K562 (cell line): ENCODE measurements at regions not wholly inside any gene's neighbourhood (a gene's known extent, or its start where the extent isn't known, plus 50 kb on each side); places are given as distances from the start of the nearest gene placed in this dataset.

ENCODE experiments used
- BRD9 ChIP-seq: fragments of 450-650 bp; IDR thresholded peaks from 2 replicates; pipeline ENCODE4 v1.6.1; 2018; ENCODE audit warnings: low read depth; ENCODE audit not compliant: partially characterized antibody
- CBFB ChIP-seq: sonication (generic); formaldehyde crosslinking; IDR thresholded peaks from 2 replicates; pipeline ENCODE4 v1.4.0; 2020; ENCODE audit warnings: mild to moderate bottlenecking, missing genetic modification reagents
- COPS2 ChIP-seq: fragments of 450-650 bp; conservative IDR thresholded peaks from 2 replicates; pipeline ENCODE4 v1.6.1; 2016; ENCODE audit warnings: mild to moderate bottlenecking, moderate library complexity
- CREB1 ChIP-seq, 2 experiments: sonication (generic) in 1 of 2; formaldehyde crosslinking in 1 of 2; IDR thresholded peaks; 2 replicates each; pipeline versions ENCODE4 v1.6.1 to v1.8.0; 2012 to 2022; ENCODE audit warnings: inconsistent platforms in 1 of 2, mild to moderate bottlenecking in 1 of 2, missing genetic modification reagents in 1 of 2, moderate library complexity in 1 of 2
- DPF2 ChIP-seq: fragments of 450-650 bp; IDR thresholded peaks from 2 replicates; pipeline ENCODE4 v1.6.1; 2016
- FOXA1 ChIP-seq: fragments of 450-650 bp; IDR thresholded peaks from 2 replicates; pipeline ENCODE4 v1.6.1; 2016; ENCODE audit warnings: mild to moderate bottlenecking, borderline replicate concordance
- FOXJ3 ChIP-seq: sonication (generic); formaldehyde crosslinking; IDR thresholded peaks from 2 replicates; pipeline ENCODE4 v1.4.0; 2020; ENCODE audit warnings: mild to moderate bottlenecking, missing genetic modification reagents
- GABPB2 ChIP-seq: fragments of 250-450 bp; sonication (Bioruptor Pico); conservative IDR thresholded peaks from 2 replicates; pipeline ENCODE4 v1.5.1; 2021; ENCODE audit warnings: mild to moderate bottlenecking
- HLTF ChIP-seq: fragments of 450-650 bp; IDR thresholded peaks from 2 replicates; pipeline ENCODE4 v1.6.1; 2016
- KLF16 ChIP-seq: IDR thresholded peaks from 2 replicates; pipeline ENCODE4 v1.6.1; 2016; ENCODE audit warnings: antibody characterized with exemption
- LARP7 ChIP-seq: fragments of 450-650 bp; IDR thresholded peaks from 2 replicates; pipeline ENCODE4 v1.6.1; 2016
- NFIC ChIP-seq: fragments of 450-650 bp; IDR thresholded peaks from 2 replicates; pipeline ENCODE4 v1.6.1; 2017; ENCODE audit warnings: mild to moderate bottlenecking, inconsistent platforms
- PURB ChIP-seq: sonication (generic); formaldehyde crosslinking; IDR thresholded peaks from 2 replicates; pipeline ENCODE4 v1.9.0; 2021; ENCODE audit warnings: low read depth, mild to moderate bottlenecking, missing genetic modification reagents
- RNF2 ChIP-seq: sonication (generic); IDR thresholded peaks from 2 replicates; pipeline ENCODE4 v1.6.1; 2016
- SP1 ChIP-seq: sonication (generic); formaldehyde crosslinking; IDR thresholded peaks from 2 replicates; pipeline ENCODE4 v1.8.1; 2022; ENCODE audit warnings: mild to moderate bottlenecking, missing genetic modification reagents
- TBL1XR1 ChIP-seq, 2 experiments: IDR thresholded peaks; 2 replicates each; pipeline ENCODE4 v1.6.1; 2012; ENCODE audit warnings: improper control_type of control experiment in 2 of 2, low read length in 2 of 2, mild to moderate bottlenecking in 1 of 2
- TCF7L2 ChIP-seq: fragments of 150-350 bp; IDR thresholded peaks from 2 replicates; pipeline ENCODE4 v1.6.1; 2016; ENCODE audit warnings: low read depth, mild to moderate bottlenecking, low read length, moderate library complexity
- ZNF239 ChIP-seq: fragments of 250-450 bp; sonication (Bioruptor Pico); IDR thresholded peaks from 2 replicates; pipeline ENCODE4 v1.4.0; 2020; ENCODE audit warnings: mild to moderate bottlenecking
- ZNF766 ChIP-seq: fragments of 200-800 bp; sonication (Bioruptor generic); conservative IDR thresholded peaks from 2 replicates; pipeline ENCODE4 v1.6.1; 2016; ENCODE audit warnings: missing genetic modification characterization, missing compliant biosample characterization
- TF ChIP-seq, protein P1 (sequence below): fragments of 250-450 bp; sonication (Bioruptor Pico); IDR thresholded peaks from 2 replicates; pipeline ENCODE4 v1.8.0; 2022; ENCODE audit warnings: inconsistent platforms, mild to moderate bottlenecking, moderate library complexity, borderline replicate concordance
- TF ChIP-seq, protein P2 (sequence below): fragments of 450-650 bp; conservative IDR thresholded peaks from 2 replicates; pipeline ENCODE4 v1.6.1; 2016; ENCODE audit warnings: missing genetic modification characterization, low read depth, mild to moderate bottlenecking, missing compliant biosample characterization, moderate library complexity
- TF ChIP-seq, protein P3 (sequence below): sonication (generic); formaldehyde crosslinking; IDR thresholded peaks from 2 replicates; pipeline ENCODE4 v1.8.0; 2022; ENCODE audit warnings: missing genetic modification reagents, mild to moderate bottlenecking, moderate library complexity, borderline replicate concordance
- TF ChIP-seq, protein P4 (sequence below): sonication (generic); formaldehyde crosslinking; IDR thresholded peaks from 2 replicates; pipeline ENCODE4 v1.8.1; 2023; ENCODE audit warnings: mild to moderate bottlenecking, missing genetic modification reagents

DNA sequence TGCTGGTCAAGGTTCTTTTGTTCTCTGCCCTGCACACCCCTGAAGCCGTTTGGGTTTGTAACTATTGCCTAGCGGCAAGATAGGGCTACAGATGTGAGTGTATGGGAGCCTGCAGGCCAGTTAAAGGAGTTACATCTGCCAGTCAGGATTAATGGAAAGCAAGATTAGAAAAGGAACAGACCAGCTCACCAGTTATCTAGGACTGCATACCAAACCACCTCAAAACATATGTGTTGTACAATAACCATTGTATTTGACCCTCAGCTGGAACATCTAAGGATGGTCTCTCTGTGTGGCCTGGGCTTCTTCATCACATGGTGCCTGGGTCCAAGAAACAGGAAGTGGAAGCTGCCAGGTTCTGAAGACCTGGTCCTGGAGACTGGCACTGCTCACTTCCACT lies 52.5 kb upstream of the FBXO28 start (continued):
- TF ChIP-seq, protein P1, sequence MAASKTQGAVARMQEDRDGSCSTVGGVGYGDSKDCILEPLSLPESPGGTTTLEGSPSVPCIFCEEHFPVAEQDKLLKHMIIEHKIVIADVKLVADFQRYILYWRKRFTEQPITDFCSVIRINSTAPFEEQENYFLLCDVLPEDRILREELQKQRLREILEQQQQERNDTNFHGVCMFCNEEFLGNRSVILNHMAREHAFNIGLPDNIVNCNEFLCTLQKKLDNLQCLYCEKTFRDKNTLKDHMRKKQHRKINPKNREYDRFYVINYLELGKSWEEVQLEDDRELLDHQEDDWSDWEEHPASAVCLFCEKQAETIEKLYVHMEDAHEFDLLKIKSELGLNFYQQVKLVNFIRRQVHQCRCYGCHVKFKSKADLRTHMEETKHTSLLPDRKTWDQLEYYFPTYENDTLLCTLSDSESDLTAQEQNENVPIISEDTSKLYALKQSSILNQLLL (CRISPR knock-in tag), result no peak
- TF ChIP-seq ZNF766 (CRISPR knock-in tag), result no peak
- no peak for TF ChIP-seq FOXA1
- no peak for TF ChIP-seq HLTF
- TF ChIP-seq KLF16, result peak; percentile 82; the same call in 1 of the 2 replicates
- TF ChIP-seq LARP7, result no peak
- TF ChIP-seq GABPB2 (CRISPR knock-in tag), result no peak
- TF ChIP-seq TCF7L2, result no peak
- no peak for TF ChIP-seq FOXJ3
- TF ChIP-seq PURB, result no peak
- TF ChIP-seq CBFB (CRISPR knock-in tag), result no peak
- no peak for TF ChIP-seq COPS2
- TF ChIP-seq, protein P2, sequence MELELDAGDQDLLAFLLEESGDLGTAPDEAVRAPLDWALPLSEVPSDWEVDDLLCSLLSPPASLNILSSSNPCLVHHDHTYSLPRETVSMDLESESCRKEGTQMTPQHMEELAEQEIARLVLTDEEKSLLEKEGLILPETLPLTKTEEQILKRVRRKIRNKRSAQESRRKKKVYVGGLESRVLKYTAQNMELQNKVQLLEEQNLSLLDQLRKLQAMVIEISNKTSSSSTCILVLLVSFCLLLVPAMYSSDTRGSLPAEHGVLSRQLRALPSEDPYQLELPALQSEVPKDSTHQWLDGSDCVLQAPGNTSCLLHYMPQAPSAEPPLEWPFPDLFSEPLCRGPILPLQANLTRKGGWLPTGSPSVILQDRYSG, result peak; percentile 42; the same call in 1 of the 2 replicates
- TF ChIP-seq ZNF239 (CRISPR knock-in tag), result no peak
- TF ChIP-seq TBL1XR1 (IDR thresholded peaks at IDR 0.05; ENCODE audit: low read length in 2 of 2), result no peak
- TF ChIP-seq RNF2, result no peak
- TF ChIP-seq NFIC, result peak; percentile 79
- no peak for TF ChIP-seq SP1 (CRISPR knock-in tag)
- TF ChIP-seq, protein P3, sequence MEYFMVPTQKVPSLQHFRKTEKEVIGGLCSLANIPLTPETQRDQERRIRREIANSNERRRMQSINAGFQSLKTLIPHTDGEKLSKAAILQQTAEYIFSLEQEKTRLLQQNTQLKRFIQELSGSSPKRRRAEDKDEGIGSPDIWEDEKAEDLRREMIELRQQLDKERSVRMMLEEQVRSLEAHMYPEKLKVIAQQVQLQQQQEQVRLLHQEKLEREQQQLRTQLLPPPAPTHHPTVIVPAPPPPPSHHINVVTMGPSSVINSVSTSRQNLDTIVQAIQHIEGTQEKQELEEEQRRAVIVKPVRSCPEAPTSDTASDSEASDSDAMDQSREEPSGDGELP (CRISPR knock-in tag), result peak; percentile 60; the same call in 1 of the 2 replicates
- peak; percentile 82 for TF ChIP-seq DPF2
- no peak; the same call in 1 of the 2 replicates for TF ChIP-seq CREB1 (IDR thresholded peaks at IDR 0.05)
- TF ChIP-seq CREB1 (CRISPR knock-in tag; IDR thresholded peaks at IDR 0.05), result no peak
- no peak for TF ChIP-seq BRD9
- TF ChIP-seq, protein P4, sequence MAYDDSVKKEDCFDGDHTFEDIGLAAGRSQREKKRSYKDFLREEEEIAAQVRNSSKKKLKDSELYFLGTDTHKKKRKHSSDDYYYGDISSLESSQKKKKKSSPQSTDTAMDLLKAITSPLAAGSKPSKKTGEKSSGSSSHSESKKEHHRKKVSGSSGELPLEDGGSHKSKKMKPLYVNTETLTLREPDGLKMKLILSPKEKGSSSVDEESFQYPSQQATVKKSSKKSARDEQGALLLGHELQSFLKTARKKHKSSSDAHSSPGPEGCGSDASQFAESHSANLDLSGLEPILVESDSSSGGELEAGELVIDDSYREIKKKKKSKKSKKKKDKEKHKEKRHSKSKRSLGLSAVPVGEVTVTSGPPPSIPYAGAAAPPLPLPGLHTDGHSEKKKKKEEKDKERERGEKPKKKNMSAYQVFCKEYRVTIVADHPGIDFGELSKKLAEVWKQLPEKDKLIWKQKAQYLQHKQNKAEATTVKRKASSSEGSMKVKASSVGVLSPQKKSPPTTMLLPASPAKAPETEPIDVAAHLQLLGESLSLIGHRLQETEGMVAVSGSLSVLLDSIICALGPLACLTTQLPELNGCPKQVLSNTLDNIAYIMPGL (CRISPR knock-in tag), result no peak
